ENCODE measurements at regions not wholly inside any gene's neighbourhood (a gene's known extent, or its start where the extent isn't known, plus 50 kb on each side); places are given as distances from the start of the nearest gene placed in this dataset.

DNA sequence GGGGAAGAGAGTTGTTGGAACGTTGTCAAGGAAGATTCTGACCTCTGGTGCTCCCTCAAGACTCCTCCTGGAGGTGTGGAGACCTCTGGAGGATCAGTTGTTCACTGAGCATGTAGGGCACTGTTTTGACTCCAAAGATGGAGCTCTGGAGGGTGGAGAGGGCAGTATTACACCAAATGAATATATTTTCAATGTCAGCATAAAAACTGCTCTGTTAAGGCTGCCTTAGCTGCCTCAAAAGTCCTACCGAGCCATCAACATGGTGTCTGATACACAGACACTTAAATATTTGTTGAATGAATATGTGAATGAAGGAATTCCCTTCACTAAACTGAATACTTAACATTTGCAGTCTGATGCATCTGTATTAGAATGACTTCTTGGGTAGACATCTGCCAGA is 144.2 kb upstream of the SPON1 start:
- Histone ChIP-seq H3K4me3 (ENCODE audit: low read depth, low read length, poor library complexity, severe bottlenecking) (no peak overlapping the region), H3K4me2 (ENCODE audit: low read length) (no peak overlapping the region), H3K27ac (ENCODE audit: low read depth, low read length, poor library complexity, severe bottlenecking) (no peak overlapping the region), H3K79me2 (ENCODE audit: insufficient read depth, low read depth, low read length) (no peaks in the 10 kb centered on the region), H3K36me3 (ENCODE audit: insufficient read depth, low read length) (no peaks in the 10 kb centered on the region; the same call in 1 of the 2 replicates), H3K9me2 (ENCODE audit: insufficient read depth, low read length) (no peaks in the 10 kb centered on the region), H3K4me1 (ENCODE audit: insufficient read depth, low read length, poor library complexity, severe bottlenecking) (peaks cover 8% of the 10 kb centered on the region), H2AFZ (ENCODE audit: low read length) (no peak overlapping the region), H3K9me3 (ENCODE audit: low read length) (peaks cover 10% of the 10 kb centered on the region; the same call in 1 of the 2 replicates), H4K20me1 (ENCODE audit: insufficient read depth, low read length) (no peaks in the 10 kb centered on the region)
- intact Hi-C loops (cut with micrococcal nuclease; ENCODE audit: unreplicated experiment): no loop called here
- BruUV-seq (replicated peaks): no TSS peak
- TF ChIP-seq, protein P1, sequence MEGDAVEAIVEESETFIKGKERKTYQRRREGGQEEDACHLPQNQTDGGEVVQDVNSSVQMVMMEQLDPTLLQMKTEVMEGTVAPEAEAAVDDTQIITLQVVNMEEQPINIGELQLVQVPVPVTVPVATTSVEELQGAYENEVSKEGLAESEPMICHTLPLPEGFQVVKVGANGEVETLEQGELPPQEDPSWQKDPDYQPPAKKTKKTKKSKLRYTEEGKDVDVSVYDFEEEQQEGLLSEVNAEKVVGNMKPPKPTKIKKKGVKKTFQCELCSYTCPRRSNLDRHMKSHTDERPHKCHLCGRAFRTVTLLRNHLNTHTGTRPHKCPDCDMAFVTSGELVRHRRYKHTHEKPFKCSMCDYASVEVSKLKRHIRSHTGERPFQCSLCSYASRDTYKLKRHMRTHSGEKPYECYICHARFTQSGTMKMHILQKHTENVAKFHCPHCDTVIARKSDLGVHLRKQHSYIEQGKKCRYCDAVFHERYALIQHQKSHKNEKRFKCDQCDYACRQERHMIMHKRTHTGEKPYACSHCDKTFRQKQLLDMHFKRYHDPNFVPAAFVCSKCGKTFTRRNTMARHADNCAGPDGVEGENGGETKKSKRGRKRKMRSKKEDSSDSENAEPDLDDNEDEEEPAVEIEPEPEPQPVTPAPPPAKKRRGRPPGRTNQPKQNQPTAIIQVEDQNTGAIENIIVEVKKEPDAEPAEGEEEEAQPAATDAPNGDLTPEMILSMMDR (conservative IDR thresholded peaks at IDR 0.05; ENCODE audit: low read length): no peak
- TF ChIP-seq EZH2phosphoT487 (IDR thresholded peaks at IDR 0.05; ENCODE audit: borderline replicate concordance, low read depth, low read length): no peak
- DNase-seq (ENCODE audit: low spot score): no peak
- CTCF ChIA-PET (ENCODE audit: unreplicated experiment): no interaction called here
- POLR2A ChIA-PET: interaction anchor here (0.8 to 1.1 kb wide), 2 partner anchors 10 to 20 kb away, joined by 3 to 4 read pairs; no protein-coding TSS in a partner anchor

DNA sequence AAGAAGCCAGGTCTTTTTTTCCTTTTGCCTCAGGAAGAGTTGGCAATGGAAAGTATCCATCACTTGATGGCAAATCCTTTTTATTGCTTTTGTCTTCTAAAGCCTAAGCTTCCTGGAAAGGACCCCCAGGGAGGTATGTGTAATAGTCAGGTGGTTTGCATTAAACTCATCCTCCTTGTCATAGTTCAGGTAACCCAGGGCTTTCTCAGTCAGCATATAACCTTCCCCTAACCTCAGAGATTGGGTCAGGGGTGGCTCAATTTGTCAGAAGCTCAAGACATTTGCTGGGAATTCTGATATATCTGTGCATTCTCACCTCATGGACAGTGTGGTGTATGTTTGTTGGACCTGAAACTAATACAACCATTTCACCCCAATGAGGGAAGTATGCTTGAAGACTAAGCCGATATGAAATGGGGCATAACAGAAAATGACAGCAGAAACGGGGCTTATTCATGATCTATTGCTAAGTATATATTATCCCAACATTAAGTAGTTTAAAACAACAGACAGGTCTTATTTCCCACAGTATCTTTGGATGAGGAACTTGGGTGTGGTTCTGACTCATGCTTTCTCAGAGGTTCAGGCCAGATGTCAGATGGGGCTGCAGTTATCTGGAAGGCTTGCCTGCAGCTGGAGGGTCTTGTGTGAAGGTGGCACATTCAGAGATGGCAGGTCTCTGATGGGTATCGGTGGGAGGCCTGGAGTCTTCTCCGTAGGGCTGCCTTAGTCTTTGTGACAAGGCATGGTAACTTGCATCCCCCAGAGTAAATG is 135.8 kb upstream of the SPON1 start:
- intact Hi-C loops (cut with micrococcal nuclease; ENCODE audit: unreplicated experiment): no loop called here
- Histone ChIP-seq H3K4me1 (ENCODE audit: insufficient read depth, low read length, poor library complexity, severe bottlenecking) (peaks cover 6% of the 10 kb centered on the region), H3K4me2 (ENCODE audit: low read length) (no peak overlapping the region), H3K27ac (ENCODE audit: low read depth, low read length, poor library complexity, severe bottlenecking) (no peak overlapping the region), H3K79me2 (ENCODE audit: insufficient read depth, low read depth, low read length) (no peaks in the 10 kb centered on the region), H3K4me3 (ENCODE audit: low read depth, low read length, poor library complexity, severe bottlenecking) (no peak overlapping the region), H4K20me1 (ENCODE audit: insufficient read depth, low read length) (no peaks in the 10 kb centered on the region), H3K9me2 (ENCODE audit: insufficient read depth, low read length) (no peaks in the 10 kb centered on the region), H3K9me3 (ENCODE audit: low read length) (peaks cover 23% of the 10 kb centered on the region), H2AFZ (ENCODE audit: low read length) (peak overlapping the region; percentile 40; the same call in 1 of the 2 replicates), H3K36me3 (ENCODE audit: insufficient read depth, low read length) (no peaks in the 10 kb centered on the region; the same call in 1 of the 2 replicates)
- no TSS peak for BruUV-seq (replicated peaks)
- no peak for DNase-seq (ENCODE audit: low spot score)
- ChIA-PET POLR2A (no interaction called here), CTCF (ENCODE audit: unreplicated experiment) (no interaction called here)
- TF ChIP-seq, protein P1 (conservative IDR thresholded peaks at IDR 0.05; ENCODE audit: low read length): no peak

DNA sequence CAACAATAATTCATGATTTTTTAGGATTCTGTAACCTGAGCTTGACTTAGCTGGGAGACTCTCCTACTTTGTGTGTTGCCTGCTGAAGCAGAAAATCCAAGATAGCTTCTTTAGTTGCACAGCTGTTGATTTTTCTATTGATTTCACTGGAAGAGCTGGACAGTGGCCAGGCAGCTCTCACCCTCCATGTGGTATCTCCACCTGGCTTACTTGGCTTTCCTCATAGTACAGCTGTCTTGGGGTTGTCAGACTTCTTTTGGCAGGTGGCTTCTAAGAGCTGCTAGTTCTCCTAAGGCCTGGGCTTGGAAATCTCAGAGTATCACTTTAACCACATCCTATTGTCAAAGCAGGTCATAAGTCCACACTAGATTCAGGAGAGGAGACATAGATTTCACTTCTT is 130.8 kb upstream of the SPON1 start:
- TF ChIP-seq, protein P1 (conservative IDR thresholded peaks at IDR 0.05; ENCODE audit: low read length): no peak
- TF ChIP-seq EZH2phosphoT487 (IDR thresholded peaks at IDR 0.05; ENCODE audit: borderline replicate concordance, low read depth, low read length): no peak
- no peak overlapping the region for H3K27ac ChIP-seq (ENCODE audit: low read depth, low read length, poor library complexity, severe bottlenecking)
- peaks cover 28% of the 10 kb centered on the region for H3K4me1 ChIP-seq (ENCODE audit: insufficient read depth, low read length, poor library complexity, severe bottlenecking)
- H3K9me3 ChIP-seq (ENCODE audit: low read length): peaks cover 27% of the 10 kb centered on the region
- POLR2A ChIA-PET: interaction anchor here (0.5 to 1.2 kb wide), 3 partner anchors 13 to 330 kb away, joined by 3 read pairs; no protein-coding TSS in a partner anchor
- peak overlapping the region; percentile 34; the same call in 1 of the 2 replicates for H2AFZ ChIP-seq (ENCODE audit: low read length)
- H4K20me1 ChIP-seq (ENCODE audit: insufficient read depth, low read length): no peaks in the 10 kb centered on the region
- BruUV-seq (replicated peaks): no TSS peak
- CTCF ChIA-PET (ENCODE audit: unreplicated experiment): no interaction called here
- no peak overlapping the region for H3K4me2 ChIP-seq (ENCODE audit: low read length)
- H3K79me2 ChIP-seq (ENCODE audit: insufficient read depth, low read depth, low read length): no peaks in the 10 kb centered on the region
- intact Hi-C loops (cut with micrococcal nuclease; ENCODE audit: unreplicated experiment): loop anchor here (5.0 kb wide), 1 partner anchor 44 kb away; no protein-coding TSS in a partner anchor
- no peaks in the 10 kb centered on the region; the same call in 1 of the 2 replicates for H3K36me3 ChIP-seq (ENCODE audit: insufficient read depth, low read length)
- H3K9me2 ChIP-seq (ENCODE audit: insufficient read depth, low read length): no peaks in the 10 kb centered on the region
- no peak overlapping the region for H3K4me3 ChIP-seq (ENCODE audit: low read depth, low read length, poor library complexity, severe bottlenecking)
- DNase-seq (ENCODE audit: low spot score): peak; percentile 56
